IMR-90 (cell line): ENCODE measurements at regions not wholly inside any gene's neighbourhood (a gene's known extent, or its start where the extent isn't known, plus 50 kb on each side); places are given as distances from the start of the nearest gene placed in this dataset.

Experiments used
- ATAC-seq: fragments of 200-7000 bp; cut with Tn5 transposase; 2 replicates; pipeline ENCODE4 v1.9.1; 2020; ENCODE audit warnings: low read depth, mild to moderate bottlenecking, moderate library complexity
- BruUV-seq: library from RNA; stranded (reverse); fragments of 400-500 nt; replicated peaks from 2 replicates; lab custom pipeline; 2021; lab: Mats Ljungman, UMichigan
- CTCF ChIA-PET: fragments of 300-600 bp; formaldehyde crosslinking; extraction: SDS; loops from one replicate; lab custom pipeline; 2021; ENCODE audit warnings: antibody characterized with exemption; lab: Yijun Ruan, JAX
- POLR2A ChIA-PET: fragments of 300-600 bp; sonication (Branson Sonifier 250); formaldehyde crosslinking; loops from one replicate; lab custom pipeline; 2022; ENCODE audit warnings: antibody characterized with exemption; ENCODE audit not compliant: unreplicated experiment; lab: Charles Lee
- DNase-seq: peaks from one replicate; pipeline ENCODE4 v3.0.0; 2013
- H2AFZ ChIP-seq: replicated peaks from 2 replicates; pipeline ENCODE3; 2013; ENCODE audit warnings: low read length, mild to moderate bottlenecking; ENCODE audit not compliant: poor library complexity
- H2AK5ac ChIP-seq: 2 replicates; pipeline ENCODE4 v1.6.1; 2013; ENCODE audit warnings: low read depth, low read length, inconsistent platforms
- H2AK9ac ChIP-seq: replicated peaks from 2 replicates; pipeline ENCODE3; 2013; ENCODE audit warnings: mild to moderate bottlenecking, low read depth, low read length, moderate library complexity; ENCODE audit not compliant: poor library complexity
- H2BK120ac ChIP-seq: 2 replicates; pipeline ENCODE4 v1.6.1; 2013; ENCODE audit warnings: low read depth, low read length, inconsistent platforms
- H2BK15ac ChIP-seq: 3 replicates; pipeline ENCODE4 v1.6.1; 2013; ENCODE audit warnings: low read depth, low read length, inconsistent platforms
- H2BK20ac ChIP-seq: 2 replicates; pipeline ENCODE4 v1.6.1; 2013; ENCODE audit warnings: low read depth, mild to moderate bottlenecking, inconsistent platforms, low read length, moderate library complexity
- H2BK5ac ChIP-seq: 2 replicates; pipeline ENCODE4 v1.6.1; 2013; ENCODE audit warnings: mild to moderate bottlenecking, low read depth, low read length, inconsistent platforms; ENCODE audit not compliant: poor library complexity, severe bottlenecking
- H3K14ac ChIP-seq: replicated peaks from 2 replicates; pipeline ENCODE4 v1.6.1; 2013; ENCODE audit warnings: low read depth, low read length, inconsistent platforms
- H3K18ac ChIP-seq: 2 replicates; pipeline ENCODE4 v1.6.1; 2013; ENCODE audit warnings: low read depth, low read length, control low read depth
- H3K23ac ChIP-seq: 2 replicates; pipeline ENCODE4 v1.6.1; 2013; ENCODE audit warnings: low read depth, low read length, inconsistent platforms
- H3K27ac ChIP-seq: 2 replicates; pipeline ENCODE4 v1.5.1; 2013; ENCODE audit warnings: mild to moderate bottlenecking, control low read depth, low read length; ENCODE audit not compliant: insufficient read depth
- H3K27me3 ChIP-seq: 2 replicates; pipeline ENCODE4 v1.6.1; 2013; ENCODE audit warnings: low read length; ENCODE audit not compliant: control insufficient read depth, insufficient read depth
- H3K36me3 ChIP-seq: 2 replicates; pipeline ENCODE4 v1.6.1; 2013; ENCODE audit warnings: low read length, mixed read lengths; ENCODE audit not compliant: control insufficient read depth, insufficient read depth
- H3K4ac ChIP-seq: 2 replicates; pipeline ENCODE4 v1.6.1; 2013; ENCODE audit warnings: low read depth, low read length, inconsistent platforms
- H3K4me1 ChIP-seq: 2 replicates; pipeline ENCODE4 v1.6.1; 2013; ENCODE audit warnings: low read length, mixed read lengths; ENCODE audit not compliant: control insufficient read depth, insufficient read depth
- H3K4me2 ChIP-seq: 2 replicates; pipeline ENCODE4 v1.6.1; 2013; ENCODE audit warnings: low read depth, mild to moderate bottlenecking, control low read depth, low read length, moderate library complexity
- H3K4me3 ChIP-seq: 2 replicates; pipeline ENCODE4 v1.5.1; 2013; ENCODE audit warnings: low read depth, mild to moderate bottlenecking, control low read depth, low read length, moderate library complexity; ENCODE audit not compliant: insufficient read depth
- H3K56ac ChIP-seq: 2 replicates; pipeline ENCODE4 v1.6.1; 2013; ENCODE audit warnings: low read length, inconsistent platforms; ENCODE audit not compliant: insufficient read depth; ENCODE audit errors: extremely low read depth
- H3K79me1 ChIP-seq, 2 experiments: 2 replicates each; pipeline ENCODE4 v1.6.1; 2013; ENCODE audit warnings: low read length in 2 of 2, inconsistent platforms in 1 of 2, low read depth in 1 of 2
- H3K9ac ChIP-seq: 2 replicates; pipeline ENCODE4 v1.6.1; 2013; ENCODE audit warnings: low read depth, low read length, control low read depth
- H3K9me1 ChIP-seq: 2 replicates; pipeline ENCODE4 v1.6.1; 2013; ENCODE audit warnings: low read length, inconsistent platforms; ENCODE audit not compliant: insufficient read depth
- H3K9me3 ChIP-seq: 2 replicates; pipeline ENCODE4 v1.6.1; 2013; ENCODE audit warnings: low read length; ENCODE audit not compliant: control insufficient read depth, insufficient read depth
- H4K20me1 ChIP-seq: 2 replicates; pipeline ENCODE4 v1.6.1; 2013; ENCODE audit warnings: low read length, inconsistent platforms; ENCODE audit not compliant: insufficient read depth
- H4K5ac ChIP-seq: 2 replicates; pipeline ENCODE4 v1.6.1; 2013; ENCODE audit warnings: mild to moderate bottlenecking, low read depth, low read length, control low read depth
- H4K8ac ChIP-seq, 2 experiments: 2 replicates each; pipeline ENCODE4 v1.6.1; 2013; ENCODE audit warnings: low read depth in 2 of 2, low read length in 2 of 2, control low read depth in 1 of 2, inconsistent platforms in 1 of 2
- H4K91ac ChIP-seq: 2 replicates; pipeline ENCODE4 v1.6.1; 2013; ENCODE audit warnings: low read depth, low read length, inconsistent platforms; ENCODE audit not compliant: insufficient read depth
- MAFK ChIP-seq: IDR thresholded peaks from 2 replicates; pipeline ENCODE4 v1.6.1; 2012; ENCODE audit warnings: low read depth, low read length, improper control_type of control experiment
- MAZ ChIP-seq: IDR thresholded peaks from 2 replicates; pipeline ENCODE4 v1.6.1; 2012; ENCODE audit warnings: low read depth, mild to moderate bottlenecking, low read length, improper control_type of control experiment, moderate library complexity, borderline replicate concordance
- MXI1 ChIP-seq: IDR thresholded peaks from 2 replicates; pipeline ENCODE4 v1.6.1; 2012; ENCODE audit warnings: low read depth, mild to moderate bottlenecking, low read length, moderate library complexity, borderline replicate concordance
- POLR2A ChIP-seq: IDR thresholded peaks from 2 replicates; pipeline ENCODE4 v1.6.1; 2012; ENCODE audit warnings: mild to moderate bottlenecking, low read depth, low read length
- SMC3 ChIP-seq: fragments of 150-350 bp; IDR thresholded peaks from 2 replicates; pipeline ENCODE4 v1.6.1; 2016; ENCODE audit warnings: low read depth, mild to moderate bottlenecking, antibody characterized with exemption, low read length, moderate library complexity
- WGBS, 2 experiments: methylation state at CpG; one replicate each; pipeline versions ENCODE4 v1.1.5 to v1.1.7; 2013; ENCODE audit warnings: missing lambda C conversion rate in 2 of 2; ENCODE audit not compliant: insufficient read length in 1 of 2; ENCODE audit errors: extremely low coverage in 2 of 2; 5-methylcytosine and 5-hydroxymethylcytosine counted together
- dilution Hi-C: fragments of 300-500 bp; cut with HindIII; formaldehyde crosslinking; loops from one replicate; pipeline ENCODE4 v1.14.3; 2018; ENCODE audit warnings: low sequenced_read_pairs; ENCODE audit not compliant: unreplicated experiment
- in situ Hi-C: fragments of 300-500 bp; cut with MboI; formaldehyde crosslinking; loops from 3 replicates; pipeline ENCODE4 v1.14.3; 2019; ENCODE audit warnings: low sequenced_read_pairs, inconsistent platforms, mixed read lengths
- intact Hi-C: fragments of 100-400 bp; cut with micrococcal nuclease; formaldehyde crosslinking; loops from 2 replicates; pipeline ENCODE4 v1.10.0; 2022

GRCh38 chr5:8196061-8196460 lies 327.1 kb downstream of the MTRR start:
- CTCF ChIA-PET, result no interaction called here

More at GRCh38 chr5:8196061-8196460, 327.1 kb downstream of the MTRR start:
- dilution Hi-C loops (no loop called here), intact Hi-C loops (no loop called here), in situ Hi-C loops (no loop called here)
- H3K4me3 ChIP-seq, result no peak overlapping the region
- H3K9me1 ChIP-seq, result no peaks in the 10 kb centered on the region
- no peak overlapping the region for H2BK120ac ChIP-seq
- no peak overlapping the region for H3K27ac ChIP-seq
- H2BK5ac ChIP-seq, result no peak overlapping the region
- H3K9ac ChIP-seq, result no peak overlapping the region
- no peak overlapping the region for H2AK9ac ChIP-seq
- no peak overlapping the region for H3K4ac ChIP-seq
- H2BK20ac ChIP-seq, result no peak overlapping the region
- no peak overlapping the region for H4K5ac ChIP-seq
- TF ChIP-seq SMC3, result no peak
- TF ChIP-seq POLR2A, result no peak
- no peak for TF ChIP-seq MXI1
- no peak for TF ChIP-seq MAFK
- no peak for TF ChIP-seq MAZ
- BruUV-seq, result no TSS peak
- H2BK15ac ChIP-seq, result no peak overlapping the region
- POLR2A ChIA-PET, result no interaction called here
- no peak overlapping the region for H3K18ac ChIP-seq
- no peaks in the 10 kb centered on the region for H4K20me1 ChIP-seq
- H3K56ac ChIP-seq, result no peak overlapping the region
- no peak overlapping the region for H3K23ac ChIP-seq
- H3K4me2 ChIP-seq, result no peak overlapping the region
- no peaks in the 10 kb centered on the region for H3K36me3 ChIP-seq
- no peak overlapping the region for H2AK5ac ChIP-seq
- no peak overlapping the region for H2AFZ ChIP-seq
- WGBS, 2 experiments, result no CpG with 5 or more reads among the region's 2 CpGs
- no peaks in the 10 kb centered on the region for H3K4me1 ChIP-seq
- H4K8ac ChIP-seq, result no peak overlapping the region
- H3K14ac ChIP-seq, result no peak overlapping the region
- ATAC-seq (no peak), DNase-seq (no peak)
- H3K27me3 ChIP-seq, result no peaks in the 10 kb centered on the region
- H3K79me1 ChIP-seq, result no peaks in the 10 kb centered on the region
- H3K9me3 ChIP-seq, result no peaks in the 10 kb centered on the region
- no peak overlapping the region for H4K91ac ChIP-seq
